ENCODE measurements at regions not wholly inside any gene's neighbourhood (a gene's known extent, or its start where the extent isn't known, plus 50 kb on each side); places are given as distances from the start of the nearest gene placed in this dataset.

DNA sequence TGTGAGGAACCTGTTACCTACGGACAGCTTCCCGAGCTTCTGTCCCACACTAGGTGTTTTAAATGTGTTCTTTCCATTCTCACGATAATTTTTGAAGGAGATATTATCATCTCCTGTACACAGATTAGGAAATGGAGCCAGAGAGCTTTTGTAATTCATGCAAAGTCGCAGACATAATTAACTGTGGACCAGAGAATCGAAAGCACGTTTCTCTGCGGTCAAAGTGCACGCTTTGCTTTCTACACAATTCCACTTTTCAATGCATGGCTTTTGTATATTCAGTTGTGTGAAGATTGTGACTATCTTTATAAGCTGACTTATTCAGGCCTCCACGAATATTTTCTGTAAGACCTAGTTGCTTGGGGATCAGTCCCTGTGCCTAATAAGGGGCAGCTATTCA lies 81.7 kb upstream of the SLC10A2 start:
- H3K36me3 ChIP-seq (ENCODE audit: control insufficient read depth, insufficient read depth, low read length), result no peaks in the 10 kb centered on the region
- H3K27ac Mint-ChIP-seq, result no peak overlapping the region
- no peaks in the 10 kb centered on the region for H3K9me3 ChIP-seq (ENCODE audit: control insufficient read depth in 2 of 2, low read length in 2 of 2)
- H3K27me3 ChIP-seq (ENCODE audit: control insufficient read depth, insufficient read depth, low read length), result no peaks in the 10 kb centered on the region
- ATAC-seq (ENCODE audit: low read depth in 2 of 2) (no peak), DNase-seq (no peak)
- no peaks in the 10 kb centered on the region for H3K4me1 Mint-ChIP-seq
- peaks cover 0 to 4% (median 0%) of the 10 kb centered on the region in 7 donors for H3K9me3 Mint-ChIP-seq
- no peaks in the 10 kb centered on the region for H3K36me3 Mint-ChIP-seq
- no peaks in the 10 kb centered on the region for H3K4me1 ChIP-seq (ENCODE audit: control insufficient read depth, insufficient read depth, low read length, poor library complexity, severe bottlenecking)
- H3K4me3 ChIP-seq (ENCODE audit: low read depth, low read length), result no peak overlapping the region
- H3K27ac ChIP-seq (ENCODE audit: insufficient read depth, low read length, poor library complexity, severe bottlenecking), result no peak overlapping the region
- H3K4me3 Mint-ChIP-seq, result no peak overlapping the region
- H3K27me3 Mint-ChIP-seq, result no peaks in the 10 kb centered on the region

DNA sequence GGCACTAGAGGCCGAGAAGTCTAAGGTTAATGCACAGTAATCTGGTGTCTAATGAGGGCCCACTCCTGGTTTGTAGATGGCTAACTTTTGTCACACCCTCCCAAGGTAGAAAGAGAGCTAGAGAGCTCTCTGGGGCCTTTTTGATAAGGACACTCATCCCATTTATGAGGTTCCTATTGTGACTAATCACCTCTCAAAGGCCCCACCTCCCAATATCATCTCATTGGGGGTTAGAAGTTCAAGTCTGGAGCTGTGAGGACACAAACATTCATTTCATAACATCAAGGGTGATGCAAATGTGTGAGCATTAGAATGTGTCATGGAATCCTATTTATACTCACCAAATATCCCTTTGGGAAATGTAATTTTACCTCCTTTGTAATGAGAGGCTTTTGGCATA lies 79.2 kb upstream of the SLC10A2 start:
- DNase-seq (no peak), ATAC-seq (ENCODE audit: low read depth in 2 of 2) (no peak)
- no peak overlapping the region for H3K27ac ChIP-seq (ENCODE audit: insufficient read depth, low read length, poor library complexity, severe bottlenecking)
- no peaks in the 10 kb centered on the region for H3K36me3 Mint-ChIP-seq
- no peak overlapping the region for H3K4me3 ChIP-seq (ENCODE audit: low read depth, low read length)
- H3K4me3 Mint-ChIP-seq, result no peak overlapping the region
- H3K27me3 Mint-ChIP-seq, result no peaks in the 10 kb centered on the region
- H3K27ac Mint-ChIP-seq, result no peak overlapping the region
- no peaks in the 10 kb centered on the region for H3K36me3 ChIP-seq (ENCODE audit: control insufficient read depth, insufficient read depth, low read length)
- no peaks in the 10 kb centered on the region for H3K27me3 ChIP-seq (ENCODE audit: control insufficient read depth, insufficient read depth, low read length)
- no peaks in the 10 kb centered on the region for H3K9me3 ChIP-seq (ENCODE audit: control insufficient read depth in 2 of 2, low read length in 2 of 2)
- no peaks in the 10 kb centered on the region for H3K4me1 ChIP-seq (ENCODE audit: control insufficient read depth, insufficient read depth, low read length, poor library complexity, severe bottlenecking)
- peaks cover 0 to 4% (median 0%) of the 10 kb centered on the region in 7 donors for H3K9me3 Mint-ChIP-seq
- peaks cover 0 to 4% (median 0%) of the 10 kb centered on the region in 4 donors for H3K4me1 Mint-ChIP-seq

DNA sequence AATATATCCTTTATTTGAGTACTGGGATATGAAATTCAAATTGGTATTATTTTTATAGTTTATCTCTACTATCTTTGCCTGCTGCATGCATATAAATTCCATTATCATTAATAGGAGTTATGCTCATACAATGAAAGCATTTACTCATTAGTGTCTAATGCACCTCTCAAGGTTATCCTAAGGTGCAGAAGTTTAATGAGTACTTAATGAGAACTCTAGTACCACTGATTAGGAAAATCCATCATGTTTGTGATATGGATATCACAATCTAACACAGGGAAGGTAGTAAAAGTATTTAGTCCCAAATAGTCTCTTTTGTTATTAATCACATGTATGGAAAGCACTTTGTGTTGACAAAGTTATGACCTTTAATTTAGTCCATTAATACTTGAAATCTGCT lies 77.2 kb upstream of the SLC10A2 start:
- Mint-ChIP-seq H3K4me1 (peaks cover 0 to 4% (median 0%) of the 10 kb centered on the region in 4 donors), H3K27me3 (no peaks in the 10 kb centered on the region), H3K9me3 (peaks cover 0 to 4% (median 0%) of the 10 kb centered on the region in 7 donors), H3K4me3 (no peak overlapping the region), H3K27ac (no peak overlapping the region), H3K36me3 (no peaks in the 10 kb centered on the region)
- Histone ChIP-seq H3K4me1 (ENCODE audit: control insufficient read depth, insufficient read depth, low read length, poor library complexity, severe bottlenecking) (no peaks in the 10 kb centered on the region), H3K27me3 (ENCODE audit: control insufficient read depth, insufficient read depth, low read length) (no peaks in the 10 kb centered on the region), H3K36me3 (ENCODE audit: control insufficient read depth, insufficient read depth, low read length) (no peaks in the 10 kb centered on the region), H3K9me3 (ENCODE audit: control insufficient read depth in 2 of 2, low read length in 2 of 2) (no peaks in the 10 kb centered on the region), H3K4me3 (ENCODE audit: low read depth, low read length) (no peak overlapping the region), H3K27ac (ENCODE audit: insufficient read depth, low read length, poor library complexity, severe bottlenecking) (no peak overlapping the region)
- DNase-seq (no peak), ATAC-seq (ENCODE audit: low read depth in 2 of 2) (no peak)

DNA sequence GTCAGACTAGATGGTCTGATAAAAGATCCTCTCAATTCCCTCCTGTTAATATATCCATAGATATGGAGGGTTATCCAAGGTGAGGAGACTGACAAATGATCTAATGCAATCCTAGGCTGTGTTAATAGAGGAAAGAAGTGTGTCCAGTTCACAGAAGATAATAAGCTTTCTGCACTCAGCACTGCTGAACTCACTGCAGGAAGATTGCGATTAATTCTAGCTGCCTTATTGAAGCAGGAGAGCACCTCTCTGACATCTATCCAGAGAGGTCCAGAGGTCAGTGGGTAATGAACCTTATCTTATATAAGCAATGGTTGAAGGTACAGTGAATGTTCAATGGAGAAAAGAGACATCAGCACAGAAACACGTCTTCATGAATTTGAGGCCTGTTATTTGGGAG lies 75.9 kb upstream of the SLC10A2 start:
- Histone ChIP-seq H3K4me3 (ENCODE audit: low read depth, low read length) (no peak overlapping the region), H3K9me3 (ENCODE audit: control insufficient read depth in 2 of 2, low read length in 2 of 2) (no peaks in the 10 kb centered on the region), H3K27me3 (ENCODE audit: control insufficient read depth, insufficient read depth, low read length) (no peaks in the 10 kb centered on the region), H3K36me3 (ENCODE audit: control insufficient read depth, insufficient read depth, low read length) (no peaks in the 10 kb centered on the region), H3K4me1 (ENCODE audit: control insufficient read depth, insufficient read depth, low read length, poor library complexity, severe bottlenecking) (no peaks in the 10 kb centered on the region), H3K27ac (ENCODE audit: insufficient read depth, low read length, poor library complexity, severe bottlenecking) (no peak overlapping the region)
- H3K27ac Mint-ChIP-seq, result no peak overlapping the region
- peaks cover 0 to 4% (median 0%) of the 10 kb centered on the region in 7 donors for H3K9me3 Mint-ChIP-seq
- no peak overlapping the region for H3K4me3 Mint-ChIP-seq
- DNase-seq (no peak), ATAC-seq (ENCODE audit: low read depth in 2 of 2) (no peak)
- no peaks in the 10 kb centered on the region for H3K36me3 Mint-ChIP-seq
- H3K4me1 Mint-ChIP-seq, result peaks cover 0 to 4% (median 0%) of the 10 kb centered on the region in 4 donors
- no peaks in the 10 kb centered on the region for H3K27me3 Mint-ChIP-seq

DNA sequence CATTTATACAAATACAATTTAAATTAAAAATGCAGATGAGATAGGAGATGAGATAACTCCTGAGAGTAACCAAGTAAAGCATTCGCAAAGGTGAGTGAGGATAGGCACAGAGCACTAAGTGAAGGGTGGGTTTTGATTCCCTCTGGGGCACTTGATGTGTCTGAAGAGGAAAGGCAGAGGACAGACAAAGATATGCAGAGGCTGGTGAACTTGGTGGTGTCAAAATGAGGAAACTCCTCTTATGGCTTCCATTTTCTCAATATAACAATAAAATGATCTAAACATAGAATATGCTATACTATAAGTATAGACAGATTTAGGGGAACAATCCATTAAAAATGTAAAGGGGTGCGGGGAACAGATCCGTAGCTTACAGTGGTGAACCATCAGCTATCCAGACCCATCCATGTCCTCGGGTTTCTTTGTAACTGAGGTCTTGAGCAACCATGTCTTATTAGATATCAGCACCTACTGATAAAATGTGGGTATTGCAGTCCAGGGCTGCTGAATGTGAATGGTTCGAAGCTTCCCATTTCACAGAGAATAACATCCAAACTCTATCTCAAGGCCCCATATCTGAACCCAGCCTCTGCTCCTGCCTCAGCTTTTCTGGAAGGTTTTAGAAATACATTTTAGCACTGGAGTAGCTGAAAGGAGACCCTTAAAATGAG lies 73.9 kb upstream of the SLC10A2 start:
- Mint-ChIP-seq H3K27me3 (no peaks in the 10 kb centered on the region), H3K4me3 (no peak overlapping the region), H3K4me1 (peaks cover 0 to 4% (median 0%) of the 10 kb centered on the region in 4 donors), H3K36me3 (no peaks in the 10 kb centered on the region), H3K27ac (peak overlapping the region in 1 of 3 donors; percentile 18), H3K9me3 (peaks cover 0 to 4% (median 0%) of the 10 kb centered on the region in 7 donors)
- Histone ChIP-seq H3K27me3 (ENCODE audit: control insufficient read depth, insufficient read depth, low read length) (no peaks in the 10 kb centered on the region), H3K36me3 (ENCODE audit: control insufficient read depth, insufficient read depth, low read length) (no peaks in the 10 kb centered on the region), H3K27ac (ENCODE audit: insufficient read depth, low read length, poor library complexity, severe bottlenecking) (no peak overlapping the region), H3K9me3 (ENCODE audit: control insufficient read depth in 2 of 2, low read length in 2 of 2) (no peaks in the 10 kb centered on the region), H3K4me1 (ENCODE audit: control insufficient read depth, insufficient read depth, low read length, poor library complexity, severe bottlenecking) (no peaks in the 10 kb centered on the region), H3K4me3 (ENCODE audit: low read depth, low read length) (no peak overlapping the region)
- DNase-seq, result no peak
- ATAC-seq (ENCODE audit: low read depth in 2 of 2), result no peak

DNA sequence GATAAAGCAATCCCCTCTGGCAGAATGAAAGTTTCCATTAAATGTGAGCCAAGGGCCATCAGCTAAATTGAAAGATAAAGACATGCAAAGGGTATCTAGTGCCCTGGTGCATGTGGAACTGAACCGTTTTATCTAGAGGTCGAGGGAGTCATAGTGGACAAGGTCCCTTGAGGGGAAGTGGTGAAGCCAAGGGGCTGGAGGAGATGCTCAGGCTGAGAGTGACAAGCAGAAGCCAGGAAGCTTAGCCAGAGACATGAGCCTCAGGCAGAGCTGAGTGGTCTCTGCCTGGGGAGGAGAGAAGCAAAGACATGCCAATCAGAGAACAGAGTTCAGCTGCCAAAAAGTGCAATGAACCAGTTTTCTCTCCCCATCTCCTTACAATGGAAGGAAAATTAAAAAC lies 68.1 kb upstream of the SLC10A2 start:
- Histone ChIP-seq H3K27ac (ENCODE audit: insufficient read depth, low read length, poor library complexity, severe bottlenecking) (no peak overlapping the region), H3K27me3 (ENCODE audit: control insufficient read depth, insufficient read depth, low read length) (no peaks in the 10 kb centered on the region), H3K4me3 (ENCODE audit: low read depth, low read length) (no peak overlapping the region), H3K9me3 (ENCODE audit: control insufficient read depth in 2 of 2, low read length in 2 of 2) (no peaks in the 10 kb centered on the region), H3K4me1 (ENCODE audit: control insufficient read depth, insufficient read depth, low read length, poor library complexity, severe bottlenecking) (no peaks in the 10 kb centered on the region), H3K36me3 (ENCODE audit: control insufficient read depth, insufficient read depth, low read length) (no peaks in the 10 kb centered on the region)
- Mint-ChIP-seq H3K27me3 (peaks cover 5% of the 10 kb centered on the region), H3K9me3 (peaks cover 0 to 1% (median 0%) of the 10 kb centered on the region in 7 donors), H3K27ac (no peak overlapping the region), H3K4me3 (no peak overlapping the region), H3K4me1 (no peaks in the 10 kb centered on the region), H3K36me3 (no peaks in the 10 kb centered on the region)
- DNase-seq (no peak), ATAC-seq (ENCODE audit: low read depth in 2 of 2) (no peak)

DNA sequence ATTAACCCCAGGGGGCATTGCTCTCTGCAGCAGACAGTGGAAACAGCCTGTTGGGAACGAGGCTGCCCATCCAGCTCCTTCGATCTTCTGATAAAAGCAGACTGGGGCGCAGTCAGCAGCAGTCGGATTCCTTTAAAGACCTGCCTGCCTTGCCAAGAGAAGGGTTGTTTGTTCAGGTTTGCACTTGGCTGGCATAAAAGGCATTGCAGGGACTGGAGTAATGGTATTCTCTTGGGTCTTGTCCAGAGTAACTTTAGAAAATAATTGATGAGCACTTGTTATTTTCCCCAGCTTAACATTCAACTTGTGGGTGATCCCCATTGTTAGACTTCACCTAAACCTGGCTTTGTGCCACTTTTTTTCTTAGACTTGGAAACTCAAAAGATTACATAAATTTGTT lies 67.3 kb upstream of the SLC10A2 start:
- Histone ChIP-seq H3K4me1 (ENCODE audit: control insufficient read depth, insufficient read depth, low read length, poor library complexity, severe bottlenecking) (no peaks in the 10 kb centered on the region), H3K27me3 (ENCODE audit: control insufficient read depth, insufficient read depth, low read length) (no peaks in the 10 kb centered on the region), H3K27ac (ENCODE audit: insufficient read depth, low read length, poor library complexity, severe bottlenecking) (no peak overlapping the region), H3K9me3 (ENCODE audit: control insufficient read depth in 2 of 2, low read length in 2 of 2) (no peaks in the 10 kb centered on the region), H3K36me3 (ENCODE audit: control insufficient read depth, insufficient read depth, low read length) (no peaks in the 10 kb centered on the region), H3K4me3 (ENCODE audit: low read depth, low read length) (no peak overlapping the region)
- peaks cover 5% of the 10 kb centered on the region for H3K27me3 Mint-ChIP-seq
- H3K27ac Mint-ChIP-seq, result no peak overlapping the region
- ATAC-seq (ENCODE audit: low read depth in 2 of 2) (no peak), DNase-seq (no peak)
- H3K36me3 Mint-ChIP-seq, result no peaks in the 10 kb centered on the region
- peaks cover 0 to 1% (median 0%) of the 10 kb centered on the region in 7 donors for H3K9me3 Mint-ChIP-seq
- no peak overlapping the region for H3K4me3 Mint-ChIP-seq
- no peaks in the 10 kb centered on the region for H3K4me1 Mint-ChIP-seq

DNA sequence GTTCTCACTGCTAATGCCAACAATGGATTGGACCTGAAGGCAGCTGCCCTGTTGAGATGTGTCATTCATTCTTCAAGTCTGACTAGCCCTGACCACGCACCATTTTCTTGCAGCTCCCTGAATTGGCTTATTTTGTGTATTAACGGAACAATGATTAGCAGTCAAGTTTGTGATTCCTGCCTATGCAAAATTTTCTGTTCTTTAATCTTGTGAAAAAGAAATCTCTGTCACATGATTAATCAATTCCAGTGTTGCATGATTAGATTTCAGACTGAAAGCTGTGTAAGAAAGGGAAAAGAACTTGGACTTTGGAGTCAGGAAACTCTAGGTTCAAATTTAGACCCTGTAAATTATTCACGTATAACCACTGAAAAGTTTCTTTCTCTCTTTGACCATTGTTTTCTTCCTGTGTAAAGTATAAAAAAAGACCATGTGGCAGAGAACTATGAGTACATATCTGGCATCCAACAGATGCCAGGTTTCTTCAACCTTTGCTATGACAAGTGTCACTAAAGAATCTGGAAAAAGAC lies 64.5 kb upstream of the SLC10A2 start:
- no peak overlapping the region for H3K27ac Mint-ChIP-seq

More for the DNA sequence above, 64.5 kb upstream of the SLC10A2 start:
- Mint-ChIP-seq H3K36me3 (no peaks in the 10 kb centered on the region), H3K4me1 (no peaks in the 10 kb centered on the region), H3K9me3 (peaks cover 0 to 1% (median 0%) of the 10 kb centered on the region in 7 donors), H3K4me3 (no peak overlapping the region), H3K27me3 (peaks cover 5% of the 10 kb centered on the region)
- no peaks in the 10 kb centered on the region for H3K27me3 ChIP-seq (ENCODE audit: control insufficient read depth, insufficient read depth, low read length)
- H3K27ac ChIP-seq (ENCODE audit: insufficient read depth, low read length, poor library complexity, severe bottlenecking), result no peak overlapping the region
- H3K36me3 ChIP-seq (ENCODE audit: control insufficient read depth, insufficient read depth, low read length), result no peaks in the 10 kb centered on the region
- no peak overlapping the region for H3K4me3 ChIP-seq (ENCODE audit: low read depth, low read length)
- H3K9me3 ChIP-seq (ENCODE audit: control insufficient read depth in 2 of 2, low read length in 2 of 2), result no peaks in the 10 kb centered on the region
- H3K4me1 ChIP-seq (ENCODE audit: control insufficient read depth, insufficient read depth, low read length, poor library complexity, severe bottlenecking), result no peaks in the 10 kb centered on the region
- DNase-seq (no peak), ATAC-seq (ENCODE audit: low read depth in 2 of 2) (no peak)

All from CD4-positive, CD25-positive, alpha-beta regulatory T cell (primary cell).